GM23248 (cell line): ENCODE measurements at regions not wholly inside any gene's neighbourhood (a gene's known extent, or its start where the extent isn't known, plus 50 kb on each side); places are given as distances from the start of the nearest gene placed in this dataset.

Experiments used
- DNase-seq: peaks from one replicate; pipeline ENCODE4 v3.0.0-alpha.2; 2015
- H2AFZ ChIP-seq: fragments of 200-600 bp; sonication (generic); 2 replicates; pipeline ENCODE4 v1.6.1; 2016; ENCODE audit warnings: antibody characterized with exemption
- H3F3A ChIP-seq: fragments of 200-600 bp; sonication (generic); 2 replicates; pipeline ENCODE4 v1.6.1; 2016; ENCODE audit warnings: mild to moderate bottlenecking, antibody characterized with exemption, mixed run types; ENCODE audit not compliant: insufficient read depth
- H3K27ac ChIP-seq: fragments of 200-600 bp; sonication (generic); 2 replicates; pipeline ENCODE4 v1.5.1; 2016; ENCODE audit warnings: mild to moderate bottlenecking
- H3K27me3 ChIP-seq: fragments of 200-600 bp; sonication (generic); replicated peaks from 2 replicates; pipeline ENCODE4 v1.6.1; 2016; ENCODE audit warnings: mild to moderate bottlenecking; ENCODE audit not compliant: insufficient read depth
- H3K36me3 ChIP-seq: fragments of 200-600 bp; sonication (generic); 2 replicates; pipeline ENCODE4 v1.6.1; 2016; ENCODE audit warnings: low read depth, mild to moderate bottlenecking
- H3K4me1 ChIP-seq: fragments of 200-600 bp; sonication (generic); 2 replicates; pipeline ENCODE4 v1.6.1; 2016; ENCODE audit warnings: mild to moderate bottlenecking; ENCODE audit not compliant: insufficient read depth
- H3K4me2 ChIP-seq: fragments of 200-600 bp; sonication (generic); one replicate; pipeline ENCODE4 v1.6.1; 2016; ENCODE audit warnings: mild to moderate bottlenecking; ENCODE audit not compliant: unreplicated experiment
- H3K4me3 ChIP-seq: fragments of 200-600 bp; sonication (generic); 2 replicates; pipeline ENCODE4 v1.5.1; 2016; ENCODE audit warnings: mild to moderate bottlenecking
- H3K79me2 ChIP-seq: fragments of 200-600 bp; sonication (generic); 2 replicates; pipeline ENCODE4 v1.6.1; 2016; ENCODE audit warnings: mild to moderate bottlenecking; ENCODE audit not compliant: insufficient read depth
- H3K9ac ChIP-seq: fragments of 200-600 bp; sonication (generic); 2 replicates; pipeline ENCODE4 v1.6.1; 2016; ENCODE audit warnings: mild to moderate bottlenecking
- H3K9me2 ChIP-seq: fragments of 200-600 bp; sonication (generic); 2 replicates; pipeline ENCODE4 v1.6.1; 2016; ENCODE audit warnings: mixed run types, mild to moderate bottlenecking, moderate library complexity; ENCODE audit not compliant: insufficient read depth
- H3K9me3 ChIP-seq: fragments of 200-600 bp; sonication (generic); one replicate; pipeline ENCODE4 v1.6.1; 2017; ENCODE audit warnings: low read depth
- H4K20me1 ChIP-seq: fragments of 200-600 bp; sonication (generic); 2 replicates; pipeline ENCODE4 v1.6.0; 2016; ENCODE audit not compliant: insufficient read depth
- EZH2 ChIP-seq: fragments of 200-600 bp; sonication (generic); IDR thresholded peaks from 2 replicates; pipeline ENCODE4 v1.6.1; 2018; ENCODE audit warnings: antibody characterized with exemption, mild to moderate bottlenecking; ENCODE audit not compliant: insufficient read depth, poor library complexity, severe bottlenecking
- EZH2phosphoT487 ChIP-seq: fragments of 200-600 bp; sonication (generic); IDR thresholded peaks from 2 replicates; pipeline ENCODE4 v1.6.1; 2018; ENCODE audit warnings: antibody characterized with exemption, moderate library complexity, mild to moderate bottlenecking, low read depth; ENCODE audit not compliant: insufficient read depth
- WGBS, 2 experiments: methylation state at CpG; one replicate each; pipeline ENCODE4 v1.1.6; 2015 to 2017; ENCODE audit warnings: low lambda C conversion rate in 2 of 2, low coverage in 1 of 2; ENCODE audit errors: missing lambda C conversion rate in 2 of 2; 5-methylcytosine and 5-hydroxymethylcytosine counted together
- in situ Hi-C: fragments of 300-500 bp; cut with MboI; formaldehyde crosslinking; loops from 2 replicates; pipeline ENCODE4 v1.15.0; 2020

DNA sequence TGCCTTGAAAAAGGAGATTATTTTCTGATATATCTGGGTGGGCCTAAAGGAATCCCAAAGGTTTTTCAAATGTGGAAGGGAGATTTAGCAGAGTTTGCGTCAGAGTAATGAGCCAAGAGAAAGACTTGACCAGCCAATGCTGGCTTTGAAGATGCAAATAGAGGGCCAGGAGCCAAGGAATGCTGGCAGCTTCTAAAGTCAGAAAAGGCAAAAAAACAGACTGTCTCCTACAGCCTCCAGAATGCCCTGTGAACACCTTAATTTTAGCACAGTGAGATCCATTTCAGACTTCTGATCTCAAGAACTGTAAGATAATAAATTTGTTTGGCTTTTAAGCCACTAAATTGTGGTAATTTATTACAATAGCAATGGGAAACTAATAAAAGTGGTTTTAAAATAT, 122.6 kb upstream of the FREM1 start:
- H3K4me3 ChIP-seq = no peak overlapping the region
- H3K27me3 ChIP-seq = no peaks in the 10 kb centered on the region
- H3K9ac ChIP-seq = no peak overlapping the region
- H3F3A ChIP-seq = no peaks in the 10 kb centered on the region
- no peak for TF ChIP-seq EZH2
- no peak for TF ChIP-seq EZH2phosphoT487
- H3K9me3 ChIP-seq = no peaks in the 10 kb centered on the region
- no peak for DNase-seq
- no peak overlapping the region for H3K4me2 ChIP-seq
- no peaks in the 10 kb centered on the region for H3K36me3 ChIP-seq
- no peaks in the 10 kb centered on the region for H3K79me2 ChIP-seq
- no peak overlapping the region for H2AFZ ChIP-seq
- no peak overlapping the region for H3K27ac ChIP-seq
- no peaks in the 10 kb centered on the region for H4K20me1 ChIP-seq
- in situ Hi-C loops = no loop called here
- no peaks in the 10 kb centered on the region for H3K9me2 ChIP-seq
- no peaks in the 10 kb centered on the region for H3K4me1 ChIP-seq
- 53 to 58% methylated on average over 1 of the region's 1 CpG for WGBS, 2 experiments

DNA sequence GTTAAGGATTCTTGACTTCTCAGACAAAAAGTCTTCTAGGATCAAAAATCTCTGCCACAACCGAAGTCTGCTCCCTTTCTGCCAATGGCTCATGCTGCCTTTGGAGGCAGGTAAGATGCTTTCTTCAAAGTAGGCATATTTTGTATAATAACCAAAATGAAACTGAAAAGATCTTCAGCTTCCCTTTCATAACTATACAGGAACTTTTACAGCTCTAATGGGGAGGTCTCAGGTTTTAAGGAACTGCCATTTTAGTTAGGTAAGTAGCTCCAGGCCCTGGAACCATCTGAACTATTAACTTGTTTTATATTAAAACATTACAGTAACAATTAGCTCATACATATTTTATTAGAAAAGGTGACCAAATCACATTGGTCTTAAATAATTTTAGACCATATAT, 110.9 kb upstream of the FREM1 start:
- in situ Hi-C loops = no loop called here
- TF ChIP-seq EZH2phosphoT487 (no peak), EZH2 (no peak)
- Histone ChIP-seq H3K9me2 (no peaks in the 10 kb centered on the region), H3K4me1 (no peaks in the 10 kb centered on the region), H4K20me1 (no peaks in the 10 kb centered on the region), H3K79me2 (no peaks in the 10 kb centered on the region), H3F3A (no peaks in the 10 kb centered on the region), H3K36me3 (no peaks in the 10 kb centered on the region), H2AFZ (no peak overlapping the region), H3K4me3 (no peak overlapping the region), H3K27ac (no peak overlapping the region), H3K4me2 (no peak overlapping the region), H3K9ac (no peak overlapping the region), H3K27me3 (no peaks in the 10 kb centered on the region), H3K9me3 (no peaks in the 10 kb centered on the region)
- 40 to 61% methylated on average over 1 of the region's 1 CpG for WGBS, 2 experiments
- no peak for DNase-seq

- no peaks in the 10 kb centered on the region for H3K9me2 ChIP-seq
- H3K4me1 ChIP-seq = no peaks in the 10 kb centered on the region
- H3K4me2 ChIP-seq = no peak overlapping the region
- no peaks in the 10 kb centered on the region for H3K79me2 ChIP-seq
- in situ Hi-C loops = no loop called here
- no peak overlapping the region for H2AFZ ChIP-seq
- H3K27ac ChIP-seq = no peak overlapping the region
- no peaks in the 10 kb centered on the region for H3K9me3 ChIP-seq
- no peak overlapping the region for H3K4me3 ChIP-seq
- H4K20me1 ChIP-seq = no peaks in the 10 kb centered on the region
- H3K9ac ChIP-seq = no peak overlapping the region
- DNase-seq = no peak
- H3K27me3 ChIP-seq = no peaks in the 10 kb centered on the region
- no peaks in the 10 kb centered on the region for H3K36me3 ChIP-seq
- WGBS, 2 experiments = 86 to 87% methylated on average over 6 of the region's 6 CpGs
- no peak for TF ChIP-seq EZH2
- no peaks in the 10 kb centered on the region for H3F3A ChIP-seq
Measured at GRCh38 chr9:15018096-15018637, 107.9 kb upstream of the FREM1 start.

GRCh38 chr9:15010581-15010980, 100.4 kb upstream of the FREM1 start:
- H4K20me1 ChIP-seq = no peaks in the 10 kb centered on the region
- H3K27ac ChIP-seq = no peak overlapping the region
- H3K4me1 ChIP-seq = no peaks in the 10 kb centered on the region
- DNase-seq = peak; percentile 8
- H2AFZ ChIP-seq = 0 out of 2 replicates have a peak overlapping the region, but pooled peaks have one; percentile 22
- no peak for TF ChIP-seq EZH2phosphoT487
- no peak for TF ChIP-seq EZH2
- no peaks in the 10 kb centered on the region for H3K27me3 ChIP-seq
- H3K79me2 ChIP-seq = no peaks in the 10 kb centered on the region
- no peaks in the 10 kb centered on the region for H3F3A ChIP-seq
- H3K4me2 ChIP-seq = no peak overlapping the region
- no peak overlapping the region for H3K9ac ChIP-seq
- no peaks in the 10 kb centered on the region for H3K36me3 ChIP-seq
- H3K9me3 ChIP-seq = no peaks in the 10 kb centered on the region
- H3K4me3 ChIP-seq = no peak overlapping the region
- no peaks in the 10 kb centered on the region for H3K9me2 ChIP-seq
- in situ Hi-C loops = no loop called here

- TF ChIP-seq EZH2 (no peak), EZH2phosphoT487 (no peak)
- 17 to 21% methylated on average over 1 of the region's 1 CpG for WGBS, 2 experiments
- H3K9me2 ChIP-seq = no peaks in the 10 kb centered on the region
- no peak overlapping the region for H3K4me2 ChIP-seq
- no peak for DNase-seq
- H3K27ac ChIP-seq = no peak overlapping the region
- H2AFZ ChIP-seq = no peak overlapping the region
- no peaks in the 10 kb centered on the region for H3K4me1 ChIP-seq
- H4K20me1 ChIP-seq = no peaks in the 10 kb centered on the region
- no peaks in the 10 kb centered on the region for H3K36me3 ChIP-seq
- no peaks in the 10 kb centered on the region for H3K9me3 ChIP-seq
- H3F3A ChIP-seq = no peaks in the 10 kb centered on the region
- H3K79me2 ChIP-seq = no peaks in the 10 kb centered on the region
- in situ Hi-C loops = no loop called here
- no peak overlapping the region for H3K4me3 ChIP-seq
- H3K9ac ChIP-seq = no peak overlapping the region
- no peaks in the 10 kb centered on the region for H3K27me3 ChIP-seq
Measured at GRCh38 chr9:15007698-15008097, 97.5 kb upstream of the FREM1 start.
